ENCODE measurements at regions not wholly inside any gene's neighbourhood (a gene's known extent, or its start where the extent isn't known, plus 50 kb on each side); places are given as distances from the start of the nearest gene placed in this dataset.

- TF ChIP-seq CTCF (IDR thresholded peaks at IDR 0.05): no peak
- TF ChIP-seq POLR2A (IDR thresholded peaks at IDR 0.05): no peak
These were observed 334.0 kb upstream of the CPEB2 start for GRCh38 chr4:14668296-14668695.

All from adrenal gland (tissue), 5 donors.